IMR-90 (cell line): ENCODE measurements at regions not wholly inside any gene's neighbourhood (a gene's known extent, or its start where the extent isn't known, plus 50 kb on each side); places are given as distances from the start of the nearest gene placed in this dataset.

ENCODE experiments used
- ATAC-seq: fragments of 200-7000 bp; cut with Tn5 transposase; 2 replicates; pipeline ENCODE4 v1.9.1; 2020; ENCODE audit warnings: low read depth, mild to moderate bottlenecking, moderate library complexity
- BruUV-seq: library from RNA; stranded (reverse); fragments of 400-500 nt; replicated peaks from 2 replicates; lab custom pipeline; 2021; lab: Mats Ljungman, UMichigan
- CTCF ChIA-PET: fragments of 300-600 bp; formaldehyde crosslinking; extraction: SDS; loops from one replicate; lab custom pipeline; 2021; ENCODE audit warnings: antibody characterized with exemption; lab: Yijun Ruan, JAX
- POLR2A ChIA-PET: fragments of 300-600 bp; sonication (Branson Sonifier 250); formaldehyde crosslinking; loops from one replicate; lab custom pipeline; 2022; ENCODE audit warnings: antibody characterized with exemption; ENCODE audit not compliant: unreplicated experiment; lab: Charles Lee
- DNase-seq: peaks from one replicate; pipeline ENCODE4 v3.0.0; 2013
- H2AFZ ChIP-seq: replicated peaks from 2 replicates; pipeline ENCODE3; 2013; ENCODE audit warnings: low read length, mild to moderate bottlenecking; ENCODE audit not compliant: poor library complexity
- H2AK5ac ChIP-seq: 2 replicates; pipeline ENCODE4 v1.6.1; 2013; ENCODE audit warnings: low read depth, low read length, inconsistent platforms
- H2AK9ac ChIP-seq: replicated peaks from 2 replicates; pipeline ENCODE3; 2013; ENCODE audit warnings: mild to moderate bottlenecking, low read depth, low read length, moderate library complexity; ENCODE audit not compliant: poor library complexity
- H2BK120ac ChIP-seq: 2 replicates; pipeline ENCODE4 v1.6.1; 2013; ENCODE audit warnings: low read depth, low read length, inconsistent platforms
- H2BK15ac ChIP-seq: 3 replicates; pipeline ENCODE4 v1.6.1; 2013; ENCODE audit warnings: low read depth, low read length, inconsistent platforms
- H2BK20ac ChIP-seq: 2 replicates; pipeline ENCODE4 v1.6.1; 2013; ENCODE audit warnings: low read depth, mild to moderate bottlenecking, inconsistent platforms, low read length, moderate library complexity
- H2BK5ac ChIP-seq: 2 replicates; pipeline ENCODE4 v1.6.1; 2013; ENCODE audit warnings: mild to moderate bottlenecking, low read depth, low read length, inconsistent platforms; ENCODE audit not compliant: poor library complexity, severe bottlenecking
- H3K14ac ChIP-seq: replicated peaks from 2 replicates; pipeline ENCODE4 v1.6.1; 2013; ENCODE audit warnings: low read depth, low read length, inconsistent platforms
- H3K18ac ChIP-seq: 2 replicates; pipeline ENCODE4 v1.6.1; 2013; ENCODE audit warnings: low read depth, low read length, control low read depth
- H3K23ac ChIP-seq: 2 replicates; pipeline ENCODE4 v1.6.1; 2013; ENCODE audit warnings: low read depth, low read length, inconsistent platforms
- H3K27ac ChIP-seq: 2 replicates; pipeline ENCODE4 v1.5.1; 2013; ENCODE audit warnings: mild to moderate bottlenecking, control low read depth, low read length; ENCODE audit not compliant: insufficient read depth
- H3K27me3 ChIP-seq: 2 replicates; pipeline ENCODE4 v1.6.1; 2013; ENCODE audit warnings: low read length; ENCODE audit not compliant: control insufficient read depth, insufficient read depth
- H3K36me3 ChIP-seq: 2 replicates; pipeline ENCODE4 v1.6.1; 2013; ENCODE audit warnings: low read length, mixed read lengths; ENCODE audit not compliant: control insufficient read depth, insufficient read depth
- H3K4ac ChIP-seq: 2 replicates; pipeline ENCODE4 v1.6.1; 2013; ENCODE audit warnings: low read depth, low read length, inconsistent platforms
- H3K4me1 ChIP-seq: 2 replicates; pipeline ENCODE4 v1.6.1; 2013; ENCODE audit warnings: low read length, mixed read lengths; ENCODE audit not compliant: control insufficient read depth, insufficient read depth
- H3K4me2 ChIP-seq: 2 replicates; pipeline ENCODE4 v1.6.1; 2013; ENCODE audit warnings: low read depth, mild to moderate bottlenecking, control low read depth, low read length, moderate library complexity
- H3K4me3 ChIP-seq: 2 replicates; pipeline ENCODE4 v1.5.1; 2013; ENCODE audit warnings: low read depth, mild to moderate bottlenecking, control low read depth, low read length, moderate library complexity; ENCODE audit not compliant: insufficient read depth
- H3K56ac ChIP-seq: 2 replicates; pipeline ENCODE4 v1.6.1; 2013; ENCODE audit warnings: low read length, inconsistent platforms; ENCODE audit not compliant: insufficient read depth; ENCODE audit errors: extremely low read depth
- H3K79me1 ChIP-seq, 2 experiments: 2 replicates each; pipeline ENCODE4 v1.6.1; 2013; ENCODE audit warnings: low read length in 2 of 2, inconsistent platforms in 1 of 2, low read depth in 1 of 2
- H3K9ac ChIP-seq: 2 replicates; pipeline ENCODE4 v1.6.1; 2013; ENCODE audit warnings: low read depth, low read length, control low read depth
- H3K9me1 ChIP-seq: 2 replicates; pipeline ENCODE4 v1.6.1; 2013; ENCODE audit warnings: low read length, inconsistent platforms; ENCODE audit not compliant: insufficient read depth
- H3K9me3 ChIP-seq: 2 replicates; pipeline ENCODE4 v1.6.1; 2013; ENCODE audit warnings: low read length; ENCODE audit not compliant: control insufficient read depth, insufficient read depth
- H4K20me1 ChIP-seq: 2 replicates; pipeline ENCODE4 v1.6.1; 2013; ENCODE audit warnings: low read length, inconsistent platforms; ENCODE audit not compliant: insufficient read depth
- H4K5ac ChIP-seq: 2 replicates; pipeline ENCODE4 v1.6.1; 2013; ENCODE audit warnings: mild to moderate bottlenecking, low read depth, low read length, control low read depth
- H4K8ac ChIP-seq, 2 experiments: 2 replicates each; pipeline ENCODE4 v1.6.1; 2013; ENCODE audit warnings: low read depth in 2 of 2, low read length in 2 of 2, control low read depth in 1 of 2, inconsistent platforms in 1 of 2
- H4K91ac ChIP-seq: 2 replicates; pipeline ENCODE4 v1.6.1; 2013; ENCODE audit warnings: low read depth, low read length, inconsistent platforms; ENCODE audit not compliant: insufficient read depth
- BHLHE40 ChIP-seq: fragments of 150-350 bp; IDR thresholded peaks from 2 replicates; pipeline ENCODE4 v1.6.1; 2016; ENCODE audit warnings: mild to moderate bottlenecking, low read depth, low read length
- CEBPB ChIP-seq: IDR thresholded peaks from 2 replicates; pipeline ENCODE4 v1.6.1; 2012; ENCODE audit warnings: low read depth, low read length, improper control_type of control experiment
- CHD1 ChIP-seq: IDR thresholded peaks from 2 replicates; pipeline ENCODE4 v1.6.1; 2012; ENCODE audit warnings: low read depth, low read length, improper control_type of control experiment
- CTCF ChIP-seq: conservative IDR thresholded peaks from 2 replicates; pipeline ENCODE4 v1.5.1; 2012; ENCODE audit warnings: mild to moderate bottlenecking, low read depth, low read length, improper control_type of control experiment
- FOS ChIP-seq: fragments of 150-350 bp; IDR thresholded peaks from 2 replicates; pipeline ENCODE4 v1.6.1; 2016; ENCODE audit warnings: low read depth, low read length
- MAZ ChIP-seq: IDR thresholded peaks from 2 replicates; pipeline ENCODE4 v1.6.1; 2012; ENCODE audit warnings: low read depth, mild to moderate bottlenecking, low read length, improper control_type of control experiment, moderate library complexity, borderline replicate concordance
- MXI1 ChIP-seq: IDR thresholded peaks from 2 replicates; pipeline ENCODE4 v1.6.1; 2012; ENCODE audit warnings: low read depth, mild to moderate bottlenecking, low read length, moderate library complexity, borderline replicate concordance
- NFE2L2 ChIP-seq: fragments of 150-350 bp; IDR thresholded peaks from 2 replicates; pipeline ENCODE4 v1.6.1; 2016; ENCODE audit warnings: low read depth, mild to moderate bottlenecking, low read length
- POLR2A ChIP-seq: IDR thresholded peaks from 2 replicates; pipeline ENCODE4 v1.6.1; 2012; ENCODE audit warnings: mild to moderate bottlenecking, low read depth, low read length
- RCOR1 ChIP-seq: IDR thresholded peaks from 2 replicates; pipeline ENCODE4 v1.6.1; 2012; ENCODE audit warnings: mild to moderate bottlenecking, low read length, improper control_type of control experiment; ENCODE audit not compliant: insufficient replicate concordance
- RFX5 ChIP-seq: IDR thresholded peaks from 2 replicates; pipeline ENCODE4 v1.8.0; 2012; ENCODE audit warnings: low read depth, mild to moderate bottlenecking, low read length, moderate library complexity
- SMC3 ChIP-seq: fragments of 150-350 bp; IDR thresholded peaks from 2 replicates; pipeline ENCODE4 v1.6.1; 2016; ENCODE audit warnings: low read depth, mild to moderate bottlenecking, antibody characterized with exemption, low read length, moderate library complexity
- USF2 ChIP-seq: fragments of 150-350 bp; IDR thresholded peaks from 2 replicates; pipeline ENCODE4 v1.6.1; 2017; ENCODE audit warnings: mild to moderate bottlenecking, antibody characterized with exemption, low read length, low read depth
- WGBS, 2 experiments: methylation state at CpG; one replicate each; pipeline versions ENCODE4 v1.1.5 to v1.1.7; 2013; ENCODE audit warnings: missing lambda C conversion rate in 2 of 2; ENCODE audit not compliant: insufficient read length in 1 of 2; ENCODE audit errors: extremely low coverage in 2 of 2; 5-methylcytosine and 5-hydroxymethylcytosine counted together
- dilution Hi-C: fragments of 300-500 bp; cut with HindIII; formaldehyde crosslinking; loops from one replicate; pipeline ENCODE4 v1.14.3; 2018; ENCODE audit warnings: low sequenced_read_pairs; ENCODE audit not compliant: unreplicated experiment
- in situ Hi-C: fragments of 300-500 bp; cut with MboI; formaldehyde crosslinking; loops from 3 replicates; pipeline ENCODE4 v1.14.3; 2019; ENCODE audit warnings: low sequenced_read_pairs, inconsistent platforms, mixed read lengths
- intact Hi-C: fragments of 100-400 bp; cut with micrococcal nuclease; formaldehyde crosslinking; loops from 2 replicates; pipeline ENCODE4 v1.10.0; 2022
- TF ChIP-seq, protein P1 (sequence below): fragments of 150-350 bp; IDR thresholded peaks from 2 replicates; pipeline ENCODE4 v1.6.1; 2016; ENCODE audit warnings: low read depth, mild to moderate bottlenecking, low read length, moderate library complexity, borderline replicate concordance

DNA sequence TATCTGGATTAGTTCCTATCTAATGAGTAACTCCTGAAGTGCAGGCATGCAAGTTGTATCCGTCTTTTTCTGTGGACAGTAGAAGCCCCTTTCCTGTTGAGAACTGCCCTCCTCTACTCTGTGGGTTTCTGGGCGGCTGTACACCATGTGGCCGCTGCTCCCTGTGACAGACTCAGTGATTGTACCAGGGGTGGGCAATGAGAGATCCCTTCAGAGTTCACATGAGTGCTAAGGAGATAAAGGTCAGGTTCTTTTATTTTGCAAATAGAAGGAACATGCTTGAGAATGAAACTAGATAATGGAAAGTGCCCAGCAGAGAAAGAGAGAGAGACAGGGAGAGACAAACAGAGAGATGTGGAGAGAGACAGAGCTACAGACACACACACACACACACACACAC, 76.4 kb upstream of the TAPT1 start:
- Histone ChIP-seq H3K4me3 (no peak overlapping the region), H3K4me1 (no peaks in the 10 kb centered on the region), H2BK120ac (no peak overlapping the region), H4K91ac (no peak overlapping the region), H3K9me1 (no peaks in the 10 kb centered on the region), H2AK5ac (no peak overlapping the region), H3K79me1 (no peaks in the 10 kb centered on the region), H3K27ac (no peak overlapping the region), H2AFZ (no peak overlapping the region), H3K23ac (no peak overlapping the region), H2BK15ac (no peak overlapping the region), H4K8ac (no peak overlapping the region), H3K36me3 (no peaks in the 10 kb centered on the region), H3K14ac (no peak overlapping the region), H3K18ac (no peak overlapping the region), H3K9me3 (no peaks in the 10 kb centered on the region), H2BK20ac (no peak overlapping the region), H3K9ac (no peak overlapping the region), H4K5ac (no peak overlapping the region), H2BK5ac (peak overlapping the region; percentile 74), H3K4me2 (no peak overlapping the region), H3K27me3 (peaks cover 7% of the 10 kb centered on the region), H3K56ac (no peak overlapping the region), H4K20me1 (no peaks in the 10 kb centered on the region; the same call in 1 of the 2 replicates), H2AK9ac (no peak overlapping the region), H3K4ac (no peak overlapping the region)
- ChIA-PET POLR2A (no interaction called here), CTCF (no interaction called here)
- no CpG with 5 or more reads among the region's 3 CpGs for WGBS, 2 experiments
- dilution Hi-C loops (no loop called here), intact Hi-C loops (no loop called here), in situ Hi-C loops (no loop called here)
- ATAC-seq (no peak), DNase-seq (no peak)
- TF ChIP-seq USF2 (no peak), MXI1 (no peak), CEBPB (no peak), MAZ (no peak), CHD1 (no peak), SMC3 (no peak), RCOR1 (no peak), RFX5 (no peak), FOS (no peak), NFE2L2 (no peak), BHLHE40 (no peak), POLR2A (no peak), CTCF (no peak)
- TF ChIP-seq, protein P1, sequence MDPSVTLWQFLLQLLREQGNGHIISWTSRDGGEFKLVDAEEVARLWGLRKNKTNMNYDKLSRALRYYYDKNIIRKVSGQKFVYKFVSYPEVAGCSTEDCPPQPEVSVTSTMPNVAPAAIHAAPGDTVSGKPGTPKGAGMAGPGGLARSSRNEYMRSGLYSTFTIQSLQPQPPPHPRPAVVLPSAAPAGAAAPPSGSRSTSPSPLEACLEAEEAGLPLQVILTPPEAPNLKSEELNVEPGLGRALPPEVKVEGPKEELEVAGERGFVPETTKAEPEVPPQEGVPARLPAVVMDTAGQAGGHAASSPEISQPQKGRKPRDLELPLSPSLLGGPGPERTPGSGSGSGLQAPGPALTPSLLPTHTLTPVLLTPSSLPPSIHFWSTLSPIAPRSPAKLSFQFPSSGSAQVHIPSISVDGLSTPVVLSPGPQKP = no peak
- no TSS peak for BruUV-seq
